Progenitor cell of endocrine pancreas (in vitro differentiated cells): ENCODE measurements at regions not wholly inside any gene's neighbourhood (a gene's known extent, or its start where the extent isn't known, plus 50 kb on each side); places are given as distances from the start of the nearest gene placed in this dataset.

ENCODE experiments used
- DNase-seq: peaks from one replicate; pipeline ENCODE4 v3.0.0; 2021; ENCODE audit warnings: low spot score; ENCODE audit not compliant: unreplicated experiment
- H3K27ac Mint-ChIP-seq: 2 replicates; pipeline ENCODE4 v1.8.0; 2021; ENCODE audit warnings: mild to moderate bottlenecking, moderate library complexity, mixed read lengths
- H3K27me3 Mint-ChIP-seq: 2 replicates; pipeline ENCODE4 v1.8.0; 2021; ENCODE audit warnings: mixed read lengths
- H3K36me3 Mint-ChIP-seq: 2 replicates; pipeline ENCODE4 v1.8.0; 2022; ENCODE audit warnings: mixed read lengths; ENCODE audit not compliant: insufficient read depth
- H3K4me1 Mint-ChIP-seq: 2 replicates; pipeline ENCODE4 v1.8.0; 2021; ENCODE audit warnings: low read depth, mixed read lengths
- H3K4me3 Mint-ChIP-seq: 2 replicates; pipeline ENCODE4 v1.8.0; 2021; ENCODE audit warnings: low read depth, mild to moderate bottlenecking, moderate library complexity, mixed read lengths
- H3K9me3 Mint-ChIP-seq: 2 replicates; pipeline ENCODE4 v1.8.0; 2021; ENCODE audit warnings: low read depth, mixed read lengths
- TF ChIP-seq, protein P1 (sequence below): fragments of 200-600 bp; sonication (generic); IDR thresholded peaks from one replicate; pipeline ENCODE4 v1.5.0; 2021; ENCODE audit warnings: antibody characterized with exemption, mild to moderate bottlenecking; ENCODE audit not compliant: unreplicated experiment

DNA sequence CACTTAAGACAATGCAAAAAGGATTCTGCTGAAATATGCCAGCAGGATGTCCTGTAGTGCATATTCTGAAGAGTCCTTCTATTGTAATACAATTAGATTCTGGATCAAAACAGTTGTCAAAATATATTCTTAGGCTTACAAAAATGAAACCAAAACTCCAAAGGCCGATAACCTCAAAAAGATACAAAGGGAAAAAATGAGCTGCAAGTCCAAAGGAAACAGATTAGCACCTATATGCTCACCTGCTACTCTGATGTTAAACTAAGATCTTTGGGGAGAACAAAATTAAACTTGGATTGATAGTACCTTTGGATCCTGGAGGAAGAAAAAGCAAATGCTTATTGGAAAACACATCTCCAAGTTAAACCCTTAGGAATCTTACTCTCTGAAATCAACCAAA is 397.1 kb downstream of the SPATA31D1 start:
- TF ChIP-seq, protein P1, sequence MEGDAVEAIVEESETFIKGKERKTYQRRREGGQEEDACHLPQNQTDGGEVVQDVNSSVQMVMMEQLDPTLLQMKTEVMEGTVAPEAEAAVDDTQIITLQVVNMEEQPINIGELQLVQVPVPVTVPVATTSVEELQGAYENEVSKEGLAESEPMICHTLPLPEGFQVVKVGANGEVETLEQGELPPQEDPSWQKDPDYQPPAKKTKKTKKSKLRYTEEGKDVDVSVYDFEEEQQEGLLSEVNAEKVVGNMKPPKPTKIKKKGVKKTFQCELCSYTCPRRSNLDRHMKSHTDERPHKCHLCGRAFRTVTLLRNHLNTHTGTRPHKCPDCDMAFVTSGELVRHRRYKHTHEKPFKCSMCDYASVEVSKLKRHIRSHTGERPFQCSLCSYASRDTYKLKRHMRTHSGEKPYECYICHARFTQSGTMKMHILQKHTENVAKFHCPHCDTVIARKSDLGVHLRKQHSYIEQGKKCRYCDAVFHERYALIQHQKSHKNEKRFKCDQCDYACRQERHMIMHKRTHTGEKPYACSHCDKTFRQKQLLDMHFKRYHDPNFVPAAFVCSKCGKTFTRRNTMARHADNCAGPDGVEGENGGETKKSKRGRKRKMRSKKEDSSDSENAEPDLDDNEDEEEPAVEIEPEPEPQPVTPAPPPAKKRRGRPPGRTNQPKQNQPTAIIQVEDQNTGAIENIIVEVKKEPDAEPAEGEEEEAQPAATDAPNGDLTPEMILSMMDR = no peak
- peaks cover 21% of the 10 kb centered on the region for H3K9me3 Mint-ChIP-seq
- no peaks in the 10 kb centered on the region for H3K27me3 Mint-ChIP-seq
- no peaks in the 10 kb centered on the region for H3K36me3 Mint-ChIP-seq
- no peak overlapping the region for H3K4me3 Mint-ChIP-seq
- DNase-seq = no peak
- no peaks in the 10 kb centered on the region for H3K4me1 Mint-ChIP-seq
- H3K27ac Mint-ChIP-seq = no peak overlapping the region

DNA sequence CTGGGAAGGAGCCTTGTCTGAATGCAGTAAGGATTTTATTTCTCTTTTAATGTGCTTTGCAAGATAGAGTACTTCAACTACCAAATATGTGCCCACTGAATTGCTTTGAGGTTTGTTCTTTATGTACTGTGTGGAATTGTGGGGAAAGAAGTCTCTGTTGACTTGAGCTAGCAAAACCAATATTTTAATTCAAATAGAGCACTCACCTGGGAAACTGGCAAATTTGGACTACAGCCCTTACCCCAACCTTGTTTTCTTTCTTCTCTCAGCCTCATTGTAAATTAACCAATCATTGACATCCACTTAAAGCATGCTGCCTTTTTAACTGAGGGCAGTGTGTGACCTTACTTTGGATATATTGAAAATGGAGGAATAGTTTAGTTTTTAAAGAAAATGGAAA is 409.0 kb downstream of the SPATA31D1 start:
- no peak for DNase-seq
- TF ChIP-seq, protein P1 = no peak
- no peak overlapping the region for H3K27ac Mint-ChIP-seq
- no peaks in the 10 kb centered on the region for H3K27me3 Mint-ChIP-seq
- H3K36me3 Mint-ChIP-seq = no peaks in the 10 kb centered on the region
- H3K4me1 Mint-ChIP-seq = peaks cover 3% of the 10 kb centered on the region
- no peak overlapping the region for H3K4me3 Mint-ChIP-seq
- H3K9me3 Mint-ChIP-seq = no peaks in the 10 kb centered on the region

DNA sequence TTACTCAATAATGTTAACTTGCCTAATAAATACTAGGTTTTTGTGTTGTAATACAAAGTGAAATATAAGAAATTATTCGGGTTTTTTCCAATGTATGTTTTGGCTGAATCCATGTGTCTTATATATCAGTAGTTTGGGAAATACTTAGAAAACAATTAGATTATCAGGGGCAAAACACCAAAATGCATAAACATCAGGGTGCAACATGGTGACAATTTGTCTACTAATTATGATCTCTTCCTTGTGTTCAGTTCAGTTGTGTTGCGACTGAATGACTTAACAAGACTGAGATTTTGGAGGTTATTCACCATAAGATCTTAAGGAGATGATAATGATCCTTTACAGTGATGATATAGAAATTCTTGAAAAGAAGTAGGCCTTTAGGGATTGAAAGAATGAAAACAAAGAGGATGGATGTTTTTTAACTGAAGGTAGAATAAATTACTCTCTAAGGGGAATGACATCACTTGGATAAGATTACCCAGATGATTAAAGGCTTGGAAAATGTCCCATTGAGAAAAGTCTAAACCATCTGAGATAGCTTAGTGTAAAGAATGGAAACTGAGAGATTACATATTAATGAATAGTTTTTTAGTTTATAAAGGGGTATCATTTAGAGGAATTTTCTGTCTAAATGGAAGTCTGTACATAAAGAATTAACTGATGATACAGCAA is 415.8 kb downstream of the SPATA31D1 start:
- DNase-seq = no peak
- no peaks in the 10 kb centered on the region for H3K27me3 Mint-ChIP-seq
- H3K27ac Mint-ChIP-seq = no peak overlapping the region

DNA sequence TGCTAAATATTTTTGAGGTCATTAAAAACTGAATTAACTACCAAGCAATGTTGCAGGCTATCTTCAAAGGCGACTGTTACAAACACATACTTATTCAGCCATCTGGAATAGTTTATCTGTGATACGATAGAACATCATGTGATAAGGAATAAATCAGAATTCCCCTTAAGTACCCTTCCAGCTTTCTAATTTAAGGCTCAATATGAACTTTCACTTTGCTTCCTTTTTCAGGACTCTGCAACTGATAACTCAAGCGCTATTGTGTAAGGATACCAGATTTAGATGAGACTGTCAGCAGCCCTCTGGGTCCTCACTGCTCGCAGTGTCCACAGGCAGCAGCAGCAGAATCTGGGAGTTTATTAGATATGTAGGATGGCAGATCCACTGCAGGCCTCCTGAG is 416.3 kb downstream of the SPATA31D1 start:
- H3K27ac Mint-ChIP-seq = no peak overlapping the region
- H3K36me3 Mint-ChIP-seq = no peaks in the 10 kb centered on the region
- no peaks in the 10 kb centered on the region for H3K4me1 Mint-ChIP-seq
- TF ChIP-seq, protein P1 = no peak
- no peak for DNase-seq
- no peaks in the 10 kb centered on the region for H3K9me3 Mint-ChIP-seq
- no peak overlapping the region for H3K4me3 Mint-ChIP-seq
- no peaks in the 10 kb centered on the region for H3K27me3 Mint-ChIP-seq

More for the DNA sequence above, 415.8 kb downstream of the SPATA31D1 start:
- TF ChIP-seq, protein P1 = no peak
- Mint-ChIP-seq H3K36me3 (no peaks in the 10 kb centered on the region), H3K4me3 (no peak overlapping the region), H3K9me3 (no peaks in the 10 kb centered on the region), H3K4me1 (no peaks in the 10 kb centered on the region)

DNA sequence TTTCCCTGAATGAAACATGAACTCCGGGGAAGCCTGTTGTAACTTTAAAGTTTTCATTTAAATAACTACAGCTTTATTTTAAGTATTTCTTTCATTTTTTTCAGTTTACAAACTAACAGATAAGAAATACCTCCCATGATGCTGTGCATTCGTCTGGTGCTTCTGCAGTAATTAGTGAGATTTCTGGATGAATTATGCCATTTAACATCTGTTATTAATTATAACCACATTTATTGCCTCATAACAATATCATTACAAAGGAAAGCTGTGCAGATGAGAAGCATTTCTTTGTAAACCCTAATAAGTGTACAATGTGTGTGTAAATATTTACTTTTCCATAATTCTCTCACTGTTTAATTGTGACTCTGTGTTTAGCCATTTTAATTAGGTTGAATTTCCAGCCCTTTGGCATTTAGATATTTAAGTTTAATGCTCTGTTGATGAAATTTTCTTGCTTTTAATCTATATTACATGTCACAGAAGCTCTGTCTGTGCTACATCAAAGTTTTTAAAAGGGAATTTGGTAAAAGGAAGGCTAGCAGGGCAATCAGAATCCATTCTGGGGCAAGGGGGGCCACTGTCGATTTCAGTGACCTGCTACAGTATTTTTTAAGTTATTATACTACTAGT is 418.0 kb downstream of the SPATA31D1 start:
- no peaks in the 10 kb centered on the region for H3K36me3 Mint-ChIP-seq
- H3K27ac Mint-ChIP-seq = no peak overlapping the region
- TF ChIP-seq, protein P1 = no peak
- no peaks in the 10 kb centered on the region for H3K9me3 Mint-ChIP-seq
- no peaks in the 10 kb centered on the region for H3K27me3 Mint-ChIP-seq
- H3K4me3 Mint-ChIP-seq = no peak overlapping the region
- DNase-seq = no peak
- H3K4me1 Mint-ChIP-seq = peaks cover 2% of the 10 kb centered on the region
